Heart left ventricle (tissue), 16 donors: ENCODE measurements at regions not wholly inside any gene's neighbourhood (a gene's known extent, or its start where the extent isn't known, plus 50 kb on each side); places are given as distances from the start of the nearest gene placed in this dataset.

ENCODE experiments used
- ATAC-seq, 4 donors: fragments of 200-7000 bp; cut with Tn5 transposase; one replicate each; pipeline ENCODE4 v1.9.1; 2020 to 2022; ENCODE audit warnings: moderate library complexity in 4 of 4, mild to moderate bottlenecking in 3 of 4, moderate number of reproducible peaks in 1 of 4
- DNase-seq, 5 donors: peaks; one replicate each; pipeline ENCODE4 v3.0.0-alpha.2; 2020
- H3K27ac ChIP-seq, 12 donors: fragments of 200-600 bp; sonication (generic) in 4 of 12; one replicate each; pipeline versions ENCODE4 v1.5.0 to v1.8.0; 2016 to 2022; ENCODE audit warnings: mild to moderate bottlenecking in 2 of 12
- H3K27me3 ChIP-seq, 9 donors: fragments of 200-600 bp; sonication (generic) in 2 of 9; one replicate each; pipeline versions ENCODE4 v1.5.1 to v1.8.0; 2016 to 2022; ENCODE audit warnings: mild to moderate bottlenecking in 3 of 9
- H3K36me3 ChIP-seq, 9 donors: fragments of 200-600 bp; sonication (generic) in 2 of 9; one replicate each; pipeline versions ENCODE4 v1.5.0 to v1.8.0; 2018 to 2022; ENCODE audit warnings: mild to moderate bottlenecking in 2 of 9
- H3K4me1 ChIP-seq, 12 donors: fragments of 200-600 bp; sonication (generic) in 4 of 12; one replicate each; pipeline versions ENCODE4 v1.5.0 to v1.8.0; 2016 to 2022; ENCODE audit warnings: mild to moderate bottlenecking in 3 of 12
- H3K4me3 ChIP-seq, 12 donors: fragments of 200-600 bp; sonication (generic) in 4 of 12; one replicate each; pipeline versions ENCODE4 v1.5.0 to v1.8.0; 2017 to 2022; ENCODE audit warnings: mild to moderate bottlenecking in 9 of 12, moderate library complexity in 4 of 12
- H3K9me3 ChIP-seq, 12 donors: fragments of 200-600 bp; sonication (generic) in 4 of 12; one replicate each; pipeline versions ENCODE4 v1.5.0 to v1.8.0; 2016 to 2022; ENCODE audit warnings: mild to moderate bottlenecking in 1 of 12
- CTCF ChIP-seq, 12 donors: fragments of 200-600 bp; sonication (generic) in 4 of 12; IDR thresholded peaks; one replicate each; pipeline versions ENCODE4 v1.5.0 to v1.8.0; 2018 to 2022; ENCODE audit warnings: antibody characterized with exemption in 12 of 12, mild to moderate bottlenecking in 5 of 12
- POLR2A ChIP-seq, 2 donors: fragments of 450-650 bp; IDR thresholded peaks; one replicate each; pipeline ENCODE4 v1.6.1; 2017; ENCODE audit warnings: antibody characterized with exemption in 2 of 2, mild to moderate bottlenecking in 2 of 2, moderate library complexity in 2 of 2
- WGBS, 4 donors: extraction: QIAGEN DNeasy Blood & Tissue Kit in 2 of 4; methylation state at CpG; one replicate each; pipeline versions ENCODE4 v1.1.5 to v1.1.7; 2013 to 2018; 5-methylcytosine and 5-hydroxymethylcytosine counted together
- intact Hi-C, 10 donors: fragments of 100-400 bp; cut with DNase I; formaldehyde crosslinking; loops; one replicate each; pipeline versions ENCODE4 v1.11.1 to v1.14.2; 2022
- donor health status: ischemic (EF 13 %, LVEDD 7.1; RV severe dilation, severe dysfunction).
- donor health status: healthy with polysubstance abuse.
- donor health status: DM: no; HTN: yes; CAD: no.
- donor health status: DM: no; HTN: no; CAD: no.
- donor health status: ischemic (EF 25% LVEDD 6.9; RV normal size, moderate dysfunction).
- donor health status: ischemic (EF 25% LVEDD 5.7; RV mildly dilated, moderate dysfunction).
- donor health status: healthy.
- donor health status: DM: yes; HTN: yes; CAD: no.
- donor health status: ischemic (EF 35%, LVEDD 5.7; RV mildly dilated, moderate dysfunction).
- donor health status: nonischemic (EF 11% LVEDD 7.7; RV severe dilation, severe dysfunction).
- donor health status: DM: yes; HTN: yes; CAD: no.
- donor health status: PGD.
- donor health status: ischemic (EF 29% LVEDD 5.4; RV normal size, mild dysfunction).
- donor health status: nonischemic (EF 23%, LVEDD 6.1; RV moderate dilation, normal function).

GRCh38 chr19:30645946-30646577 lies 273.9 kb downstream of the ZNF536 start:
- peaks cover 0 to 3% (median 0%) of the 10 kb centered on the region in 12 donors for H3K4me1 ChIP-seq
- DNase-seq = no peak
- H3K9me3 ChIP-seq = no peaks in the 10 kb centered on the region
- no peak overlapping the region for H3K27ac ChIP-seq
- no peak overlapping the region for H3K4me3 ChIP-seq
- intact Hi-C loops = loop anchor here in 4 of 10 donors (5.0 to 10.0 kb wide), 5 partner anchors 419 to 914 kb away; no protein-coding TSS in a partner anchor
- 87 to 95% (median 89%) methylated on average over 12 of the region's 12 CpGs for WGBS, 4 donors
- no peak for ATAC-seq
- peaks cover 0 to 39% (median 12%) of the 10 kb centered on the region in 9 donors for H3K27me3 ChIP-seq
- TF ChIP-seq CTCF (IDR thresholded peaks at IDR 0.05) (no peak), POLR2A (IDR thresholded peaks at IDR 0.05) (no peak)
- H3K36me3 ChIP-seq = no peaks in the 10 kb centered on the region

- peaks cover 0 to 11% (median 2%) of the 10 kb centered on the region in 12 donors for H3K9me3 ChIP-seq
- H3K4me3 ChIP-seq = no peak overlapping the region
- ATAC-seq = peak in 1 of 4 donors; percentile 42
- H3K27me3 ChIP-seq = no peaks in the 10 kb centered on the region
- 67 to 74% (median 72%) methylated on average over 8 of the region's 8 CpGs for WGBS, 4 donors
- intact Hi-C loops = loop anchor here in 2 of 10 donors (10.0 kb wide), 3 partner anchors 416 to 906 kb away; no protein-coding TSS in a partner anchor
- H3K4me1 ChIP-seq = no peaks in the 10 kb centered on the region
- H3K27ac ChIP-seq = no peak overlapping the region
- H3K36me3 ChIP-seq = no peaks in the 10 kb centered on the region
- no peak for DNase-seq
- TF ChIP-seq POLR2A (IDR thresholded peaks at IDR 0.05) (no peak), CTCF (IDR thresholded peaks at IDR 0.05) (no peak)
These were observed 268.2 kb downstream of the ZNF536 start for GRCh38 chr19:30640252-30640965.

GRCh38 chr19:30638889-30639288 lies 266.7 kb downstream of the ZNF536 start:
- intact Hi-C loops = no loop called here

More at GRCh38 chr19:30638889-30639288, 266.7 kb downstream of the ZNF536 start:
- TF ChIP-seq POLR2A (IDR thresholded peaks at IDR 0.05) (no peak), CTCF (IDR thresholded peaks at IDR 0.05) (no peak)
- Histone ChIP-seq H3K27ac (no peak overlapping the region), H3K9me3 (peaks cover 0 to 11% (median 2%) of the 10 kb centered on the region in 12 donors), H3K4me3 (no peak overlapping the region), H3K27me3 (no peaks in the 10 kb centered on the region), H3K36me3 (no peaks in the 10 kb centered on the region), H3K4me1 (no peaks in the 10 kb centered on the region)
- WGBS, 4 donors = 78 to 89% (median 87%) methylated on average over 4 of the region's 4 CpGs
- DNase-seq (no peak), ATAC-seq (no peak)
